OCI-M2 (cell line): ENCODE measurements at regions not wholly inside any gene's neighbourhood (a gene's known extent, or its start where the extent isn't known, plus 50 kb on each side); places are given as distances from the start of the nearest gene placed in this dataset.

ENCODE experiments used
- DNase-seq: peaks from one replicate; lab custom pipeline; 2025; ENCODE audit not compliant: unreplicated experiment; lab: John Stamatoyannopoulos, UW

DNA sequence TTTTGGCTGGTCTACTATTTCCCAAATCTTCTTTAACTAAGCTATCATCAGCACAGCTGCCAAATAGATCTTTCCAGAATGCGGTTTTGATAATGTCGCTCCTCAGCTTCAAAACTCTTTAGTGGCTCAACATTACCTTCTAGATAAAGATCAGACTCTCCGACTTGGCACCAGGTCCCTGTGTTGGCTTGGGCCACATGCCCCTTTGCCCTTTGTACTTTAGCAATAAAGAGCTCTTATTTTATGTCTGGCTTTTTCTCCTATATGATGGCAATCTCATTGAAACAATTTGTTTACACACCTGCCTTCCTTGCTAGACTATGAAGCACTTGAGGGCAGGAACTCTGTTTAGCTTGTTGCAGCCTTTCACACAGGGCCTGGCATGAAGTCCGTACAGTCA is 128.9 kb upstream of the GATA6 start:
- DNase-seq, result no peak

DNA sequence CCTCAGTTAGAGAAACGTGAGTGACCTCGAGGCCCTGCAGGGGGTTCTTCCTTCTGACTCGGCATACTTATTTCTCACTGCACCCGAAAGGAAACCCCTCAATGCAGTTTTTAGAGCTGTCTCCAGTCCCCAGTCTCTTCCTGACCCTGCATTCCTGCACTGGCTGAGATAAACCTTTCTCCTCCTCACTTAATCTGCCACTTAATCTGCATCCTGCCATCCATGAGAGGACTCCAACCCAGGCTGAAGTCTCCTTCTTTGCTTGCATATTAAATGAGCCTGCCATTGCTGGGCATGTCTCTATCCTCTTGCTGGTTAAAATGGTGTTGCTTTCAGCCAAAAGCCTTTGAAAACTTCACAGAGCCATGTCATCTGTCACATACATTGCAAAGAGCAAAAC is 125.6 kb upstream of the GATA6 start:
- no peak for DNase-seq

GRCh38 chr18:22044474-22045220 is 124.7 kb upstream of the GATA6 start:
- no peak for DNase-seq

DNA sequence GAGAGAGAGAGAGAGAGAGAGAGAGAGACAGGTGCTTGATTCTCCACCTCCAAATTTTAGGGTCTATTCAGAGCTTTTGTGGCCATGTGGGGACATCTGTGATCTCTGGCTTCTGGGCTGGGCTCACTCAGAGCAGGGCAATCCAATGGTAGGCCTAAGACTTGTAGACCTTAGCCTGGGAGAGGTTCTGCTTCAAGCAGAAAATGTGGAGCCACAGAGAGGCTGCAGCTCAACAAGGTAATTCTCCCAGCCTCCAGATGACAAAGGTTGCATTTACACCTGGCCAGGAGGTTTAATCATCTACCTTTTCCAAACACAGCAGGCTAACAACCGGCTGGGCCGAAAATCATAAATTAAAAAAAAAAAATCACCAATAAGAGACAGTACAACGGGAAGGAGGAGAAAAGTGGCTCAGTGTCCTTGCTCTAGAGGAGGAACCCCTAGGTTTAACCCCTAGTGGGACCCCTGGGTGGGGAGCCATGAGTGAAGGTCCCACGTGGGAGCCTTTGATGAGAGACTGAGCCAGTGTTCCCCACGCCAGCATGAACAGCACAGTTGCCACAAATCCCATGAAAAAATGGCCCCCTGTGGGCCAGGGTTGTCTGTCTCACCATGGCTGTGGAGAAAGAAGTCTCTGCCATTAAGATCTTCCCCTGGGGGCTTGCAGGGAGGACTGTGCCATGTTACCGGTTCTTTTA is 124.0 kb upstream of the GATA6 start:
- no peak for DNase-seq

DNA sequence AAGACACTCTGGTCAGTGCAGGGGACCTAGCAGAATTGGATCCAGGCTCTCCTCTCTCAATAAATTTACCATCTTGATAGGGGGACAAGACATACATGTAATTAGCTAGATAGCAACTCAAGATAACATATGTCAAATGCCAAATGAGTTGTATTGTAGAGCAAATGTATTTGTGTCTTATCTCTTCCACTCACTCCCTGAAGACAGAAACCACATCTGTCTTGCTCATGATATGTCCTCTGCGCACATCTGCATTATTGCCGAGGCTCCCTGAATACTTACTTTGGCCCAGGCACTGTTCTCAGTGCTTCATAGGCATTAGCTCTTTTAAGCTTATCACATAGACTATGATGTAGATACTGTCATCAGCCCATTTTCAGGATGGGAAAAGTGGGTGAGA is 122.9 kb upstream of the GATA6 start:
- DNase-seq, result no peak

DNA sequence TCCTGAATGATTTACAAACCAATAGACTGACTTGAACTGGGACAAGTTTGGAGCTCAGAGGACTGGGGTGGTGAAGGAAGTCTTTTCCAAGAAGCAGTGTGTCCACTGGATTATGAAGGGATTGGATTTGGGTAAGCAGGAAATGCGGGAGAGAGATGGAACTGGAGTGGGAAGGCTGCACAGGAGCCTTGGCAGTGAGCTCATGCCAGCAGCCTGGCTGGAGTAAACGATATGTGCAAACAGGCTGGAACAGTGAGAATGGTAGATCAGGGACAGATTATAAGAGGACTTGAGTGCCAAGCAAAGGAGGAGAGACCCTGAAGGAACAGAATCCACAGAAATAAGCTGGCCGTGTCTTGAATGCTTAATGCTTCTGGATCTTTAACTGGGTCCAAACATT is 121.9 kb upstream of the GATA6 start:
- DNase-seq, result no peak

- no peak for DNase-seq
Observed at GRCh38 chr18:22048221-22048620, 121.2 kb upstream of the GATA6 start.

DNA sequence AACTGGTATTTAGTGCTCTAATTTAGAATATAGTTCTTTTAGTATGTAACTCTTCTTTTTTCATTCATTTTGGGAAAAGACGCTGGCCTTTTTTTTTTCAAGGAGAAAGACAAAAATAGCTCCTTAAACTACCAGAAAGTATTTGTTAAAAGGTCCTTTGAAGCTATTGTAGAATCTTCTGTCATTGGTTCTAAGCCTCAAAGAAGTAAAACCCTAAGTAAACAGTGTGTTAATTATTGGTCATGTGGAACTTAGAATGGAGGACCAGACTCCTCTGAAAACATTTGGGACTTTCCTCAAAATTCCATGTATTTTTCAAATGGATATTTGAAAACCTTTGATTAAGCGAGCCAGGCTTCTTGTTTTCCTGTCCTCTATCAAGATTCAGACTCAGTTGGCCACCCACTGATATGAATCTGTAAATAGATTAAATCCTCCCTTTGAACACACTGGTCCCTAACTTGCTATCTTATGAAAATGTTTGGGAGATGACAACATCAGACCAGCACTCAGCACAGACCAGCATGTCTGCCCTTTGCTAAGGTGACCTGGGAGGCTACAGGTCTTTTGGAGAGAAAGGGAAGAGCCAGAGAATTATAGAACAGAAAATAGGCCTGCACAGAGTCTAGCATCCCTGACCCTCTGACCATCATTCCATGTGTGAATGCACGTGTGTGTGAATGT is 120.3 kb upstream of the GATA6 start:
- DNase-seq, result no peak

DNA sequence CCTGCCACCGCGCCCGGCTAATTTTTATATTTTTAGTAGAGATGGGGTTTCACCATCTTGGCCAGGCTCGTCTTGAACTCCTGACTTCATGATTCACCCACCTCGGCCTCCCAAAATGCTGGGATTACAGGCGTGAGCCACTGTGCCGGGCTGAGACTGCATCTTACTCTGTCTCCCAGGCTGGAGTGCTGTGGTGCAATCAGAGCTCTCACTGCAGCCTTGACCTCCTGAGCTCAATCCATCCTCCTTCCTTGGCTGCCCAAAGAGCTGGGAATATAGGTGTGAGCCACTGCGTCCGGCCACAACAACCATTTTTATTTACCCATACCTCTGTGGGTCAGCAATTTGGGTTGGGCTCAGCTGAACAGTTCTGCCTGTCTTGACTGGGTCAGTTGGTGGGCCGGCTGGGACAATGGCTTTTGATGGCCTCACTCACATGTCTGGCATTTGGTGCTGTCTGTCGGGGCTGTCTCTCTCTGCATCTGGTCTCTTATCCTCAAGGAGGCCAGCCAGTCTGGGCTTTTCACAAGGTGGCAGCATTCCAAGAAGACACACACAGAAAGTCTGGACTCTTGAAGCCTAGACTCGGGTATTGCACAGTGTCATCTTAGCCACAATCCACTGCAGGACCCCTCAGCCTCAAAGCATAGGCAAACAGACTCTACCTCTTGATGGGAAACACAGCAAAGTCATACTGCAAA is 116.8 kb upstream of the GATA6 start:
- no peak for DNase-seq

GRCh38 chr18:22055466-22056238 is 113.7 kb upstream of the GATA6 start:
- DNase-seq, result no peak

DNA sequence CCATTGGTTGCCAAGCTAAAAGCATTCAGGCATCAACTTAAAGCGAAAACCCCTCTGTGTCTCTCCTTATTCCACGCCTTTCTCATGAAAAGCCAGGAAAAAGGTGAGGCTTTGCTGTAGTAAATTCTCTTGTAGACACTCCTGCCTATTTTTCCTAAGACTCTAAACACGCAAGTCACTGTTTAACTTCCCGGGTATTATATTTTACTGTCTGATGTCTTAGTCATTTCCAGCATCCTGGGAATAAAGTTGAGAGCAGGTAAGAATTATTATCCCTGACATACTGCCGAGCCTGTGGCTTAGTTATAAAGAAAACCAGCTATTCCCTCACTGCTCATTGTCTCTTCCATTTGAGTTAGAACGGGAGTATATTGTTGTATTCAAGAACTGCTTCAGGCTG is 112.4 kb upstream of the GATA6 start:
- DNase-seq, result no peak

GRCh38 chr18:22057908-22058527 is 111.4 kb upstream of the GATA6 start:
- DNase-seq, result no peak

- DNase-seq, result no peak
Observed at GRCh38 chr18:22060361-22060760, 109.0 kb upstream of the GATA6 start.

GRCh38 chr18:22063102-22063501 is 106.3 kb upstream of the GATA6 start:
- DNase-seq, result no peak

- no peak for DNase-seq
Observed at GRCh38 chr18:22063672-22064071, 105.7 kb upstream of the GATA6 start.

DNA sequence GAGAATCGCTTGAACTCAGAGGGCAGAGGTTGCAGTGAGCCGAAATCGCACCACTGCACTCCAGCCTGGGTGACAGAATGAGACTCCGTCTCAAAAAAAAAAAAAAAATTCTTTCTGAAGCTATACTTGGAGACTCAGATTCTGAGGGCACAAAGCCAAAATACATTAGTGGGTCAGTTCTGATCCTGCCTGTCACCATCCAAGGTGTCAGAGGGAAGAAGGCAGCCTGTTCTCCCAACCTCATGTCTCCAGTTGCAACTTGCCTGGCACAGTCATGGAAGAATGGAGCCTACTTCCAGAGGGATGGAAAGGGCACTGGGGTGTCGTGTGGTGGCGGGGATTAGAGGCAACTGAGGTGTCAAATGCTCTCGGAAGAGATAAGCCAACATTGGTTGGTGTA is 104.8 kb upstream of the GATA6 start:
- DNase-seq, result no peak

DNA sequence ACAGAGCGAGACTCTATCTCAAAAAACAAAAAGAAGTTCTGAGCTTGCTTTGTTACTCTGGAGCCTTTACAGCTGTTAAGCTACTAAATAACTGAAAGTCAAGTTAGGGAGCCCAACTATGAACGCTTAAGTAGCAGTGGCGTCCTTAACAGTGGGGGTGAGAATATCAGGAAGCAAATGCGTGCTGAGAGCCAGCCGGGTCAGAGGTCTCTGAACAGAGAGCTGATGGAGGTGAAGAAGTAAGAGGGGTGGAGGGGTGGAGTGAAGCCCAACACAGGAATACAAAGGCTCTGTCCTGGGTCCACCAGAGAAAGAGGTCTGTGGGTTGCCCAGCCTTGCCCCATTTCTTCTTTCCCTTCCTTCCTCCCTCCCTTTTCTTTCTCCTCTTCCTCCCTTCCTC is 104.1 kb upstream of the GATA6 start:
- DNase-seq, result no peak

DNA sequence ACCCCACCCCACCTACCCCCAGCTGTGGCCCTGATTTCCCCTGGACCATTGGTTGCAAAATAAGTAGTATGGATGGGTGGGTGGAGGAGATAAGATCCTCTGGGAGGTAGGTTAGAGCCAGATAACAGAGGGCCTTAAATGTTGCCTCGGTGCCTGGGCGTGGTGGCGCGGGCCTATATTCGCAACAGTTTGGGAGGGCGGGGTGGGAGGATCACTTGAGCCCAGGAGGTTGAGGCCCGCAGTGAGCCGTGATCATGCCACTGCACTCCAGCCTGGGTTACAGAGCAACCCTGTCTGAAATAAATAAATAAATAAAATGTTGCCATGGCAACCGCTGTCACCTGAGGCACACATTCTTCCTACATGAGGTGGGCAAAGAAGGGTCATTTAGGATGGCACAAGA is 103.3 kb upstream of the GATA6 start:
- no peak for DNase-seq

GRCh38 chr18:22067109-22067508 is 102.3 kb upstream of the GATA6 start:
- no peak for DNase-seq

DNA sequence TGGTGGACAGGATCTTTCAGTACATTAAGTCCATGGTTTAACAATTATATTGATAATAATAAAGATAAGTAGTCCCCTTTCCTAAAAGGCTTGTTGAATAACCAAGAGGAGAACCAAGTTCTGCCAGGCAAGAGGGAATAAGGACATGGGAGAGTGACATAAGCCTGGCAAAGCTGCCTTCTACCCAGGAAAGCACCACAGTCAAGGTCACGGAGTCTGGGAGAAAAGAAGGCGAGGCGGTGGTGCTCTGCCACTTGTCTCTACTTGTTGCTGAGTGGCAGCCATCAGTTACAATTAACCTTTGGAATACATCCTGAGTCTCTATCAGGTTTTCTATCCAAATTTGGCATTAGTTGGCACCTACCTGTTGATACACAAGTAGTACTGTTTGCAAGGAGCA is 101.7 kb upstream of the GATA6 start:
- no peak for DNase-seq
